ENCODE measurements at regions not wholly inside any gene's neighbourhood (a gene's known extent, or its start where the extent isn't known, plus 50 kb on each side); places are given as distances from the start of the nearest gene placed in this dataset.

GRCh38 chr4:63728480-63729177, 680.6 kb downstream of the TECRL start:
- intact Hi-C loops (cut with DNase I): no loop called here
- Histone ChIP-seq H3K4me1 (no peaks in the 10 kb centered on the region), H3K27me3 (no peaks in the 10 kb centered on the region), H3K9me3 (no peaks in the 10 kb centered on the region), H3K4me3 (no peak overlapping the region), H3K36me3 (no peaks in the 10 kb centered on the region), H3K27ac (no peak overlapping the region)
- TF ChIP-seq CTCF (IDR thresholded peaks at IDR 0.05): no peak
- DNase-seq (ENCODE audit: low spot score in 2 of 2): no peak

- Histone ChIP-seq H3K27ac (no peak overlapping the region), H3K36me3 (no peaks in the 10 kb centered on the region), H3K27me3 (no peaks in the 10 kb centered on the region), H3K4me3 (no peak overlapping the region), H3K9me3 (no peaks in the 10 kb centered on the region), H3K4me1 (no peaks in the 10 kb centered on the region)
- TF ChIP-seq CTCF (IDR thresholded peaks at IDR 0.05): no peak
- intact Hi-C loops (cut with DNase I): no loop called here
- no peak for DNase-seq (ENCODE audit: low spot score in 2 of 2)
These were observed 691.9 kb downstream of the TECRL start for GRCh38 chr4:63717384-63717783.

- Histone ChIP-seq H3K4me3 (no peak overlapping the region), H3K4me1 (no peaks in the 10 kb centered on the region), H3K36me3 (no peaks in the 10 kb centered on the region), H3K27ac (no peak overlapping the region), H3K27me3 (no peaks in the 10 kb centered on the region), H3K9me3 (no peaks in the 10 kb centered on the region)
- no peak for TF ChIP-seq CTCF (IDR thresholded peaks at IDR 0.05)
- no peak for DNase-seq (ENCODE audit: low spot score in 2 of 2)
- intact Hi-C loops (cut with DNase I): no loop called here
These were observed 700.6 kb downstream of the TECRL start for GRCh38 chr4:63708661-63709060.

DNA sequence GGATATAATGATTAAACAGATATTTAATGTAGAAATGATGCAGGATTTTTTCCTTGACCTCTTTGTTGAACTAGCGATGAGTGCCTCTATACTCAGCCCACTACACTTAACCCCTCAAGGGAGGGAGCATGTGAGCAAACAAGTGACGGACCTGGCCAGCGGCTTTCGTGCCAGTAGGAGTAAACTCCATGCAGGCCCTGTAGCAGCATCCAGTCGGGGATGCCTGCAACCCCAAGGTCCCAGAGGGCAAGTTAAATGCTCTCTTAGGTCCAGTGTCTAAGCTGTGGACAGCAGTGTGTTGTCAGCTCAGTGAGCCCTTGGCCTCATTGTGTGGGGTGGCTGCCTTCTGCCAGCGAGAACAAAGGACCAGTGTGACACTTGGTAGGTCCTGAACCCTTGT, 708.7 kb downstream of the TECRL start:
- TF ChIP-seq CTCF (IDR thresholded peaks at IDR 0.05): no peak
- Histone ChIP-seq H3K4me1 (no peaks in the 10 kb centered on the region), H3K4me3 (no peak overlapping the region), H3K27ac (no peak overlapping the region), H3K27me3 (no peaks in the 10 kb centered on the region), H3K36me3 (no peaks in the 10 kb centered on the region), H3K9me3 (no peaks in the 10 kb centered on the region)
- DNase-seq (ENCODE audit: low spot score in 2 of 2): no peak
- intact Hi-C loops (cut with DNase I): no loop called here

GRCh38 chr4:63693321-63693720, 715.9 kb downstream of the TECRL start:
- Histone ChIP-seq H3K36me3 (no peaks in the 10 kb centered on the region), H3K4me1 (no peaks in the 10 kb centered on the region), H3K9me3 (no peaks in the 10 kb centered on the region), H3K4me3 (no peak overlapping the region), H3K27ac (no peak overlapping the region), H3K27me3 (no peaks in the 10 kb centered on the region)
- no peak for TF ChIP-seq CTCF (IDR thresholded peaks at IDR 0.05)
- intact Hi-C loops (cut with DNase I): no loop called here
- no peak for DNase-seq (ENCODE audit: low spot score in 2 of 2)
